ENCODE measurements at regions not wholly inside any gene's neighbourhood (a gene's known extent, or its start where the extent isn't known, plus 50 kb on each side); places are given as distances from the start of the nearest gene placed in this dataset.

DNA sequence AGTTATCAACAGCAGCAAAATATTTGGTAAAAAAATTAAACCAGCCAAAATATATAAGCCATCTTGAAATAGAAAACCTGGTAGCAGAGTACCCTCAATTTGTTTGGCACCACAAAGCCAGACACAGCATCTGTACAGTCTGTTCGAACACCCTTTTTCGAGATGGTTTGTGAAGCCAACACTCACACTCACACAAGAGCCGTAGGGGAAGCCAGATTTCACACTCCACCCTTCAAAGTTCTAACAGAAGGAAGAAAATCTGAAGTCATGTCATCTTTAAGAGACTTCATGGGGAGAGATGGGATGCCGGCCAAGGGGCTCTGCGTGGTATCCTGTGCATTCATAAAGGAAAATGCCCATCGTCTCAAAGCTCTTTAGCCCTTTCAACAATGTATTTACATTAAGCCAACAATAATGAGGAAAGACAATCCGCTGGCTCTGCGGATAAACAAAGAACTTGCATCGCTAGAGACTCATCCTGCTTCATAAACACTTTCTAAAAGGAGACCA is 451.5 kb upstream of the CHST9 start:
- Histone ChIP-seq H3K4me1 (ENCODE audit: control insufficient read depth, extremely low read depth, insufficient read depth, low read length) (no peaks in the 10 kb centered on the region), H3K9me1 (replicated peaks; ENCODE audit: control insufficient read depth, extremely low read depth, insufficient read depth, low read length) (no peaks in the 10 kb centered on the region), H3K4me2 (ENCODE audit: insufficient read depth, low read length) (no peak overlapping the region), H3K9ac (replicated peaks; ENCODE audit: extremely low read depth, insufficient read depth, low read length) (no peak overlapping the region), H4K20me1 (replicated peaks; ENCODE audit: control insufficient read depth, extremely low read depth, insufficient read depth, low read length) (no peaks in the 10 kb centered on the region), H2AFZ (ENCODE audit: low read depth, low read length) (no peak overlapping the region), H3K27me3 (ENCODE audit: control insufficient read depth in 2 of 2, insufficient read depth in 2 of 2, low read length in 2 of 2) (no peaks in the 10 kb centered on the region), H3K36me3 (ENCODE audit: control insufficient read depth in 2 of 2, extremely low read depth in 1 of 2, insufficient read depth in 2 of 2, low read length in 2 of 2) (no peaks in the 10 kb centered on the region), H3K27ac (ENCODE audit: insufficient read depth, low read depth, low read length) (no peak overlapping the region), H3K79me2 (ENCODE audit: control insufficient read depth, insufficient read depth, low read length) (no peaks in the 10 kb centered on the region), H3K4me3 (replicated peaks in 1 of 3; ENCODE audit: insufficient read depth in 1 of 3, low read depth in 1 of 3, low read length in 3 of 3) (no peak overlapping the region), H3K9me3 (replicated peaks; ENCODE audit: control insufficient read depth, insufficient read depth, low read length) (no peaks in the 10 kb centered on the region)
- ChIA-PET CTCF (no interaction called here), POLR2A (no interaction called here)
- no peak for FAIRE-seq
- dilution Hi-C loops (cut with MboI; ENCODE audit: extremely low pct_ligation_motif_present, low sequenced_read_pairs) (no loop called here), intact Hi-C loops (cut with micrococcal nuclease) (no loop called here)
- no TSS peak for BruUV-seq (replicated peaks)
- no peak for DNase-seq (ENCODE audit: low read depth, low spot score)
- TF ChIP-seq FOS (IDR thresholded peaks at IDR 0.05; ENCODE audit: borderline replicate concordance, insufficient read depth, low read length), result no peak
- TF ChIP-seq POLR2AphosphoS5 (IDR thresholded peaks at IDR 0.05; ENCODE audit: insufficient read depth, low read depth, low read length), result no peak
- TF ChIP-seq POLR2A (IDR thresholded peaks at IDR 0.05; ENCODE audit: low read depth, low read length), result no peak
- TF ChIP-seq JUN (IDR thresholded peaks at IDR 0.05; ENCODE audit: borderline replicate concordance, insufficient read depth, insufficient read length, low read depth), result no peak
- TF ChIP-seq, protein P1, sequence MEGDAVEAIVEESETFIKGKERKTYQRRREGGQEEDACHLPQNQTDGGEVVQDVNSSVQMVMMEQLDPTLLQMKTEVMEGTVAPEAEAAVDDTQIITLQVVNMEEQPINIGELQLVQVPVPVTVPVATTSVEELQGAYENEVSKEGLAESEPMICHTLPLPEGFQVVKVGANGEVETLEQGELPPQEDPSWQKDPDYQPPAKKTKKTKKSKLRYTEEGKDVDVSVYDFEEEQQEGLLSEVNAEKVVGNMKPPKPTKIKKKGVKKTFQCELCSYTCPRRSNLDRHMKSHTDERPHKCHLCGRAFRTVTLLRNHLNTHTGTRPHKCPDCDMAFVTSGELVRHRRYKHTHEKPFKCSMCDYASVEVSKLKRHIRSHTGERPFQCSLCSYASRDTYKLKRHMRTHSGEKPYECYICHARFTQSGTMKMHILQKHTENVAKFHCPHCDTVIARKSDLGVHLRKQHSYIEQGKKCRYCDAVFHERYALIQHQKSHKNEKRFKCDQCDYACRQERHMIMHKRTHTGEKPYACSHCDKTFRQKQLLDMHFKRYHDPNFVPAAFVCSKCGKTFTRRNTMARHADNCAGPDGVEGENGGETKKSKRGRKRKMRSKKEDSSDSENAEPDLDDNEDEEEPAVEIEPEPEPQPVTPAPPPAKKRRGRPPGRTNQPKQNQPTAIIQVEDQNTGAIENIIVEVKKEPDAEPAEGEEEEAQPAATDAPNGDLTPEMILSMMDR (IDR thresholded peaks at IDR 0.05; ENCODE audit: extremely low read depth in 1 of 2, insufficient read depth in 1 of 2, low read depth in 1 of 2, low read length in 2 of 2), result no peak
- no peak for TF ChIP-seq GATA2 (IDR thresholded peaks at IDR 0.05; ENCODE audit: insufficient read depth, insufficient read length, low read depth, low read length)
- TF ChIP-seq MYC (IDR thresholded peaks at IDR 0.05; ENCODE audit: low read depth, low read length), result no peak
